Right atrium auricular region (tissue), 2 donors: ENCODE measurements at regions not wholly inside any gene's neighbourhood (a gene's known extent, or its start where the extent isn't known, plus 50 kb on each side); places are given as distances from the start of the nearest gene placed in this dataset.

Source experiments
- DNase-seq: peaks from one replicate; pipeline ENCODE4 v3.0.0-alpha.2; 2019; ENCODE audit warnings: low spot score
- H3K27ac ChIP-seq, 2 donors: fragments of 200-600 bp; sonication (generic); 1 replicate in 1 of 2; 2 replicates in 1 of 2; pipeline ENCODE4 v1.5.1; 2016 to 2019
- H3K27me3 ChIP-seq, 2 donors: fragments of 200-600 bp; sonication (generic); one replicate each; pipeline versions ENCODE4 v1.5.1 to v1.6.0; 2017 to 2019
- H3K36me3 ChIP-seq: fragments of 200-600 bp; sonication (generic); one replicate; pipeline ENCODE4 v1.5.1; 2016
- H3K4me1 ChIP-seq, 2 donors: fragments of 200-600 bp; sonication (generic); one replicate each; pipeline versions ENCODE4 v1.5.1 to v1.6.0; 2017 to 2019
- H3K4me3 ChIP-seq, 2 donors: fragments of 200-600 bp; sonication (generic); 1 replicate in 1 of 2; 2 replicates in 1 of 2; pipeline ENCODE4 v1.5.1; 2017 to 2019; ENCODE audit warnings: mild to moderate bottlenecking in 1 of 2, moderate library complexity in 1 of 2
- H3K9me3 ChIP-seq, 2 donors: fragments of 200-600 bp; sonication (generic); one replicate each; pipeline ENCODE4 v1.5.1; 2019
- CTCF ChIP-seq, 2 donors: fragments of 200-600 bp; sonication (generic); IDR thresholded peaks; one replicate each; pipeline ENCODE4 v1.5.1; 2019; ENCODE audit warnings: antibody characterized with exemption in 2 of 2

- TF ChIP-seq CTCF (IDR thresholded peaks at IDR 0.05): peak in 1 of 2 donors; percentile 62
- Histone ChIP-seq H3K4me3 (no peak overlapping the region), H3K9me3 (peaks cover 0 to 40% of the 10 kb centered on the region in 2 donors)
Measured at GRCh38 chr3:94862703-94863102, 799.8 kb downstream of the NSUN3 start.

GRCh38 chr3:94869059-94869547 lies 806.2 kb downstream of the NSUN3 start:
- Histone ChIP-seq H3K27me3 (no peaks in the 10 kb centered on the region), H3K27ac (no peak overlapping the region), H3K36me3 (no peaks in the 10 kb centered on the region), H3K4me3 (no peak overlapping the region), H3K4me1 (no peaks in the 10 kb centered on the region), H3K9me3 (peaks cover 0 to 14% of the 10 kb centered on the region in 2 donors)
- no peak for TF ChIP-seq CTCF (IDR thresholded peaks at IDR 0.05)
- DNase-seq: no peak

More at GRCh38 chr3:94862703-94863102, 799.8 kb downstream of the NSUN3 start:
- no peaks in the 10 kb centered on the region for H3K36me3 ChIP-seq
- no peak for DNase-seq
- no peak overlapping the region for H3K27ac ChIP-seq
- no peaks in the 10 kb centered on the region for H3K4me1 ChIP-seq
- H3K27me3 ChIP-seq: no peaks in the 10 kb centered on the region

- H3K4me1 ChIP-seq: no peaks in the 10 kb centered on the region
- H3K27me3 ChIP-seq: no peaks in the 10 kb centered on the region
- H3K36me3 ChIP-seq: no peaks in the 10 kb centered on the region
- H3K4me3 ChIP-seq: no peak overlapping the region
- H3K27ac ChIP-seq: no peak overlapping the region
- DNase-seq: no peak
- no peak for TF ChIP-seq CTCF (IDR thresholded peaks at IDR 0.05)
- H3K9me3 ChIP-seq: no peaks in the 10 kb centered on the region
Measured at GRCh38 chr3:94873751-94874150, 810.9 kb downstream of the NSUN3 start.

GRCh38 chr3:94875149-94875548 lies 812.3 kb downstream of the NSUN3 start:
- Histone ChIP-seq H3K4me3 (no peak overlapping the region), H3K27me3 (no peaks in the 10 kb centered on the region), H3K27ac (no peak overlapping the region), H3K9me3 (no peaks in the 10 kb centered on the region), H3K4me1 (no peaks in the 10 kb centered on the region), H3K36me3 (no peaks in the 10 kb centered on the region)
- no peak for TF ChIP-seq CTCF (IDR thresholded peaks at IDR 0.05)
- DNase-seq: no peak

DNA sequence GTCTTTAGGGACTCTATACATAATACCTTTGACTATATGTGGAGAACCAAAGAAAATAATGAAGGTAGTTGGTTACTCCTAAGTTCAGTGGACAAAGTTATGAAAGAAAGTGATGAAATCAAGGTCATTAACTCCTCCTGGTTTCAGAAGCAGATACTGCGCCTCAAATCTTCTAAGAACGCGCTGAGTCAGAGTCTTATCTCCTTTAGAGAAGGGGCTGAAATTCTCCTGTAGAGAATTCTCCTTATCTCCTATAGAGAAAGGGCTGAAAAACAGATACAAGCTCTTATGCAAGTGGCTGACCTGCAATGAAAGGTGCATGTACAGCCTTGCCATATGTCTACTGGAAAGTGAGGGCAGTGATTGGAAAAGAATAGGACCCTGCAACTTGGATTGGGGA lies 824.2 kb downstream of the NSUN3 start:
- Histone ChIP-seq H3K9me3 (no peaks in the 10 kb centered on the region), H3K27me3 (no peaks in the 10 kb centered on the region), H3K27ac (no peak overlapping the region), H3K4me3 (no peak overlapping the region), H3K36me3 (no peaks in the 10 kb centered on the region), H3K4me1 (no peaks in the 10 kb centered on the region)
- TF ChIP-seq CTCF (IDR thresholded peaks at IDR 0.05): no peak
- no peak for DNase-seq

DNA sequence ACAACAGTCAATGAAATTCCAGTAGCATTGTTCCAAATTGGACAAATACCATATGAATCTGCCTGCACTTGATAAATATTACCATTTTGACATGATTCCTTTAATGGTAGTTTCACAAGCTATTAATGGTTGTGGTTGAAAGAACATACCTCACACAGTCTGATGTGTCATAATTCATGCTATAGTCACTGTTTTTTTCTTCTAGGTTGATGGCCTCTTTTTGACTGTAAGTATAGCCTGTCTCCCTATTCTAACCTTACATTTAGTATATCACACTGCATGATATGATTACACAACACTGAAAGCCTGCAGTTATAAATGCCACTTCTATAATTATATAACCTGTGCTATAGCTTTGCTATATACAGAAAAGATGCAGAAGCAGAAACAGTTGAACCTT lies 834.1 kb downstream of the NSUN3 start:
- Histone ChIP-seq H3K9me3 (no peaks in the 10 kb centered on the region), H3K36me3 (no peaks in the 10 kb centered on the region), H3K4me3 (no peak overlapping the region), H3K4me1 (no peaks in the 10 kb centered on the region), H3K27ac (no peak overlapping the region), H3K27me3 (no peaks in the 10 kb centered on the region)
- DNase-seq: no peak
- no peak for TF ChIP-seq CTCF (IDR thresholded peaks at IDR 0.05)
